ENCODE measurements at regions not wholly inside any gene's neighbourhood (a gene's known extent, or its start where the extent isn't known, plus 50 kb on each side); places are given as distances from the start of the nearest gene placed in this dataset.

DNA sequence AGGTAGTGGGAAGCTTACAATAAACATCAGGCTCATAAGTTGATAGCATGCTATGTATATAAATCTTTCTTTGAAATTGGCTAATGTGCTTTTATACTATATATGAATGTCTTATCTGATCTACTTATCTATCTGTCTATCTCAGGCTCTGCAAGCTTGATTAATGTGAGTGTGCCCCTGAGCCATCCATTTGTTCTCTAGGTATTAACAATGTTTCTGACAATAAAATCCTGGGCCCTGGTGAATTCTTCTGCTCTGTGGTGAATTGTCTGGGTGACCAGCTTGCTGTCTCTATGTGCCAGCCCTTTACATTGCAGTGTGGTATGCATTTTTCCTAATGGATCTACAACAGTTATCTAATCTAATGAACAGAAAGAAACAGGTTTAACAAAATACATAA, 295.9 kb downstream of the HRH4 start:
- CTCF ChIA-PET: no interaction called here
- no peaks in the 10 kb centered on the region for H3K9me3 ChIP-seq (ENCODE audit: control insufficient read depth, insufficient read depth, low read depth, low read length)
- intact Hi-C loops (cut with micrococcal nuclease; ENCODE audit: unreplicated experiment) (loop anchor here (10.0 kb wide), 1 partner anchor 308 kb away; no protein-coding TSS in a partner anchor), in situ Hi-C loops (cut with HindIII; ENCODE audit: low pct_unique_long_range_greater_than_20kb, low sequenced_read_pairs) (no loop called here)
- no peaks in the 10 kb centered on the region for H3K27me3 ChIP-seq (ENCODE audit: control insufficient read depth, insufficient read depth, low read length)
- DNase-seq (ENCODE audit: low read depth, low spot score) (no peak), ATAC-seq (no peak)
- H3K27ac ChIP-seq (ENCODE audit: low read length): no peak overlapping the region
- TF ChIP-seq SIN3A (IDR thresholded peaks at IDR 0.05; ENCODE audit: borderline replicate concordance, insufficient read depth, low read depth, low read length): no peak
- no peak for TF ChIP-seq POLR2AphosphoS5 (IDR thresholded peaks at IDR 0.05; ENCODE audit: low read depth, low read length)
- TF ChIP-seq, protein P1, sequence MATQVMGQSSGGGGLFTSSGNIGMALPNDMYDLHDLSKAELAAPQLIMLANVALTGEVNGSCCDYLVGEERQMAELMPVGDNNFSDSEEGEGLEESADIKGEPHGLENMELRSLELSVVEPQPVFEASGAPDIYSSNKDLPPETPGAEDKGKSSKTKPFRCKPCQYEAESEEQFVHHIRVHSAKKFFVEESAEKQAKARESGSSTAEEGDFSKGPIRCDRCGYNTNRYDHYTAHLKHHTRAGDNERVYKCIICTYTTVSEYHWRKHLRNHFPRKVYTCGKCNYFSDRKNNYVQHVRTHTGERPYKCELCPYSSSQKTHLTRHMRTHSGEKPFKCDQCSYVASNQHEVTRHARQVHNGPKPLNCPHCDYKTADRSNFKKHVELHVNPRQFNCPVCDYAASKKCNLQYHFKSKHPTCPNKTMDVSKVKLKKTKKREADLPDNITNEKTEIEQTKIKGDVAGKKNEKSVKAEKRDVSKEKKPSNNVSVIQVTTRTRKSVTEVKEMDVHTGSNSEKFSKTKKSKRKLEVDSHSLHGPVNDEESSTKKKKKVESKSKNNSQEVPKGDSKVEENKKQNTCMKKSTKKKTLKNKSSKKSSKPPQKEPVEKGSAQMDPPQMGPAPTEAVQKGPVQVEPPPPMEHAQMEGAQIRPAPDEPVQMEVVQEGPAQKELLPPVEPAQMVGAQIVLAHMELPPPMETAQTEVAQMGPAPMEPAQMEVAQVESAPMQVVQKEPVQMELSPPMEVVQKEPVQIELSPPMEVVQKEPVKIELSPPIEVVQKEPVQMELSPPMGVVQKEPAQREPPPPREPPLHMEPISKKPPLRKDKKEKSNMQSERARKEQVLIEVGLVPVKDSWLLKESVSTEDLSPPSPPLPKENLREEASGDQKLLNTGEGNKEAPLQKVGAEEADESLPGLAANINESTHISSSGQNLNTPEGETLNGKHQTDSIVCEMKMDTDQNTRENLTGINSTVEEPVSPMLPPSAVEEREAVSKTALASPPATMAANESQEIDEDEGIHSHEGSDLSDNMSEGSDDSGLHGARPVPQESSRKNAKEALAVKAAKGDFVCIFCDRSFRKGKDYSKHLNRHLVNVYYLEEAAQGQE (IDR thresholded peaks at IDR 0.05; ENCODE audit: insufficient read depth in 1 of 2, low read depth in 2 of 2, low read length in 1 of 2): no peak
- TF ChIP-seq, protein P2, sequence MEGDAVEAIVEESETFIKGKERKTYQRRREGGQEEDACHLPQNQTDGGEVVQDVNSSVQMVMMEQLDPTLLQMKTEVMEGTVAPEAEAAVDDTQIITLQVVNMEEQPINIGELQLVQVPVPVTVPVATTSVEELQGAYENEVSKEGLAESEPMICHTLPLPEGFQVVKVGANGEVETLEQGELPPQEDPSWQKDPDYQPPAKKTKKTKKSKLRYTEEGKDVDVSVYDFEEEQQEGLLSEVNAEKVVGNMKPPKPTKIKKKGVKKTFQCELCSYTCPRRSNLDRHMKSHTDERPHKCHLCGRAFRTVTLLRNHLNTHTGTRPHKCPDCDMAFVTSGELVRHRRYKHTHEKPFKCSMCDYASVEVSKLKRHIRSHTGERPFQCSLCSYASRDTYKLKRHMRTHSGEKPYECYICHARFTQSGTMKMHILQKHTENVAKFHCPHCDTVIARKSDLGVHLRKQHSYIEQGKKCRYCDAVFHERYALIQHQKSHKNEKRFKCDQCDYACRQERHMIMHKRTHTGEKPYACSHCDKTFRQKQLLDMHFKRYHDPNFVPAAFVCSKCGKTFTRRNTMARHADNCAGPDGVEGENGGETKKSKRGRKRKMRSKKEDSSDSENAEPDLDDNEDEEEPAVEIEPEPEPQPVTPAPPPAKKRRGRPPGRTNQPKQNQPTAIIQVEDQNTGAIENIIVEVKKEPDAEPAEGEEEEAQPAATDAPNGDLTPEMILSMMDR (IDR thresholded peaks at IDR 0.05): no peak
- no peak for TF ChIP-seq TCF7L2 (IDR thresholded peaks at IDR 0.05; ENCODE audit: low read depth, low read length)
- no peaks in the 10 kb centered on the region for H3K36me3 ChIP-seq (ENCODE audit: control insufficient read depth, insufficient read depth, low read length)
- no TSS peak for BruUV-seq (replicated peaks)
- H3K4me3 ChIP-seq (ENCODE audit: low read depth in 2 of 2, low read length in 2 of 2): no peak overlapping the region
- no peaks in the 10 kb centered on the region for H3K4me1 ChIP-seq (ENCODE audit: control insufficient read depth, insufficient read depth, low read length)
- POLR2A ChIA-PET: no interaction called here

- Histone ChIP-seq H3K36me3 (ENCODE audit: control insufficient read depth, insufficient read depth, low read length) (no peaks in the 10 kb centered on the region), H3K9me3 (ENCODE audit: control insufficient read depth, insufficient read depth, low read depth, low read length) (no peaks in the 10 kb centered on the region; the same call in 1 of the 2 replicates), H3K4me3 (ENCODE audit: low read depth in 2 of 2, low read length in 2 of 2) (no peak overlapping the region), H3K4me1 (ENCODE audit: control insufficient read depth, insufficient read depth, low read length) (no peaks in the 10 kb centered on the region), H3K27me3 (ENCODE audit: control insufficient read depth, insufficient read depth, low read length) (no peaks in the 10 kb centered on the region), H3K27ac (ENCODE audit: low read length) (no peak overlapping the region)
- in situ Hi-C loops (cut with HindIII; ENCODE audit: low pct_unique_long_range_greater_than_20kb, low sequenced_read_pairs): no loop called here
- intact Hi-C loops (cut with micrococcal nuclease; ENCODE audit: unreplicated experiment): loop anchor here (10.0 kb wide), 1 partner anchor 308 kb away; no protein-coding TSS in a partner anchor
- no peak for TF ChIP-seq POLR2AphosphoS5 (IDR thresholded peaks at IDR 0.05; ENCODE audit: low read depth, low read length)
- no peak for TF ChIP-seq SIN3A (IDR thresholded peaks at IDR 0.05; ENCODE audit: borderline replicate concordance, insufficient read depth, low read depth, low read length)
- TF ChIP-seq, protein P1 (IDR thresholded peaks at IDR 0.05; ENCODE audit: insufficient read depth in 1 of 2, low read depth in 2 of 2, low read length in 1 of 2): no peak
- TF ChIP-seq, protein P2 (IDR thresholded peaks at IDR 0.05): no peak
- no peak for TF ChIP-seq TCF7L2 (IDR thresholded peaks at IDR 0.05; ENCODE audit: low read depth, low read length)
- DNase-seq (ENCODE audit: low read depth, low spot score) (no peak), ATAC-seq (no peak)
- ChIA-PET CTCF (no interaction called here), POLR2A (no interaction called here)
- no TSS peak for BruUV-seq (replicated peaks)
Observed at GRCh38 chr18:24757134-24757533, 296.7 kb downstream of the HRH4 start.
